Umbilical cord (tissue), 1 donor: ENCODE measurements at regions not wholly inside any gene's neighbourhood (a gene's known extent, or its start where the extent isn't known, plus 50 kb on each side); places are given as distances from the start of the nearest gene placed in this dataset.
A peak's percentile ranks its signal among the peaks of the same experiment; 100 is the strongest.
"Not testable (repeated sequence)": the region's sequence is repeated elsewhere in the genome, so short reads cannot be mapped to it uniquely, and the experiment has no call there.

Source experiments
- DNase-seq: peaks from one replicate; pipeline ENCODE4 v3.0.0-alpha.2; 2015; ENCODE audit warnings: low spot score

DNA sequence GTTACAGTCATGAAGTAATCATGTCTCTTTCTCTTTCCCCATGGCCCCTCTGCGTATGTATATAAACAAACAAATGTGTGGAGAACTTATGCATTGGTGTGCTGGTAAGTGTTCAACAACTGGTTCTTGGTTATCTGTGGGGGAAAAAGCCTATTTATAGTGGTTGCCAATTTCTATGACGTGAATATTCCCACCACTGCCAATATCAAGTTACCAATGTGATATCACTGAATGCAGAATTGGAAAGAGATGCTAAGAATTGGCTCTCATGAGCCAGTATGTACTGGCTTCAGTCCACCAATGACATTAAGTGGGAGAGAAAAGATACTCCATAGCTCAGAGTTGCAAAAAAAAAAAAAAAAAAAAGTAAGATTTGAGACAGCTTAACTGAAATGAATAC is 399.7 kb downstream of the REEP3 start:
- no peak for DNase-seq

DNA sequence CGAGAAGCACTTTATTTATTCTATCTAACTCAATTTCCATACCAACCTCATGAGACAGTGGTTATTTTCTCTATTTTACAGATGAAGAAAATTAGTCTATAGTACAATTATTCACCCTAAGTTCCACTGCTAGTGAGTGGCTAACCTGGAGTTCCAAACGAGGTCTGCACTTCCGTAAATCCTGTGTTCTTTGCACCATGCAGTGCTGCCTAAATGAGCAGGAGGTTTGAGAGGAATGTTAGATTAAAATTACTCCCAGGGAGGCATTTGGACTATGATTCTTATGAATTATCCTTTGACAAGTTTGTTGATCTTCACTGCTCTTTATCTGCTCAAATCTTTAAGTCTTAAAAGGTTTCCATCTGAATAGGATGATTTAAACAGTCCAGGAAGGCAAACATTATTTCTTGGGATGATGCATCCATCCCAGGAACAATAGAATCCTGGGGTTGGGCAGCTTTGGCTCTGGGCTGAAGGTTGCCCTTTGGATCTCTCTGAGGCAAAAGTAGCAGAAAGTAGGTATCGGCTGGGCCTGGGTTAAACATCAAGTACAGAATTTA is 400.8 kb downstream of the REEP3 start:
- no peak for DNase-seq

- no peak for DNase-seq
Measured at GRCh38 chr10:63922468-63923284, 401.5 kb downstream of the REEP3 start.

DNA sequence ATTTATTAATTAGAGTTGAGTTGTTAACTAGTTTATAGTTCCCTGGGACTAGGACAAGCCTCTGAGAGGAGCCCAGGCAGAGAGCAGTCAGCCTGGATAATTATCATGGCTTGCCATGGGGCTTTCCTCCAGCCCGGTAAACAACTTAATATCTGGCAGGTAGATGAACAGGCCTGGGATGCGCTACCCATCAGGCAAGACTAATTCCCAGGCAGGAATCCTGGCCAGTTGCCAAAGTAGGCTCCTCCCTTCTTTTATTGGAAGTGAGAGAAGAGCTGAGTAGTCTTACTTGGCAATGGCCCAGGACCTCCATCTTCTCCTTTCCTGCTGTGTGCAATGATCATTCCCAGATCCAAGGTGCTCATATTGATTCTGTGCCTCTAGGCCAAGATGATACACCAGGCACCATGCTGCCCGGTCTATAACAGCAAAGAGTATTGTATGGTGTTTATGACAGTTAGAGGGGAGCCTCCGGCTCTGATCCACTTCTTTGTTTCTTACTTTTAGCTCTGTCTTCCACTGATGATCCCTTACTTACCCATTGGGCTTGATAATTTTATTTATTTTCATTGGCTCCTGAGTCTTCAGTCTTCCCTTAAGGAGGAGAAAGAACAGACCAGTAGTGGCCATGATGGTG is 408.7 kb downstream of the REEP3 start:
- DNase-seq, result no peak

- no peak for DNase-seq
Measured at GRCh38 chr10:63930584-63930983, 409.4 kb downstream of the REEP3 start.

DNA sequence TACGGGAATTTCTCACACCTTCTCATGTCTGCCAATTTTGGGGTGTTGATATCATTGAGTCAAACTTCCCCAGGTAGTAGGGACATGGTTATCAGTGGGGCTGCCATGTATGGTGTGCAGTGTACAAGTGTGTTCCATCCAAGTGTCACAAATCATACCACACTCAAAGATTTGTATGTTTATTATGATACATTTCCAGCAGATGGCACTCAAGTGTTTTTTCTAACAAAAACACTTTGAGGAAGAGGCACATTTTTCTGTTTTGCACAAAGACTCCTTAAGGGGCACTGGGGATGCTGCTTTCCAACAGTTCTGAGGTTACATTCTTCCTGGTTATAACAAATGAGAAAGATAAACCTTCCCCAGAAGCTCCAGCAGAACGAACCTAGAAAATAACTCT is 414.5 kb downstream of the REEP3 start:
- DNase-seq, result no peak

- peak; percentile 31 for DNase-seq
Measured at GRCh38 chr10:63940277-63940922, 419.2 kb downstream of the REEP3 start.

DNA sequence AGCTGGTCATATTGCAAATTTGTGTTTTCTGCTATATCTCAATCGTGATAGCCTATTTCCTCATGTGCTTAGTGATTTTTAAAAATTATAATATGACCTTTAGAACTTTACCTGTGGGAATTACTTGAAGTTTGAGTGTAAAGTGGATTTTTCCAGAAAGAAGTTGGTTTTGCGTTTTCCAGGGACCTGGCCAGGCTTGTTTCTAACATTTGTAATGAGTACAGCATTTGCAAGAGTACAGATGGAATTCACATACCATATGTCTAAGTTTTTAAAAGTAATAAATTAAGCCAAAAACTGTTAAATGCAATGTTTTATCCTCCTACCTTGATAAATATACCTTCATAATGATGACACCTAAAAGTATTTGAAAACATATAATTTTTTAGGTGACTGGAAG is 443.2 kb downstream of the REEP3 start:
- no peak for DNase-seq

- no peak for DNase-seq
Measured at GRCh38 chr10:63965846-63966245, 444.6 kb downstream of the REEP3 start.

- DNase-seq, result no peak
Measured at GRCh38 chr10:63972949-63973827, 452.0 kb downstream of the REEP3 start.

DNA sequence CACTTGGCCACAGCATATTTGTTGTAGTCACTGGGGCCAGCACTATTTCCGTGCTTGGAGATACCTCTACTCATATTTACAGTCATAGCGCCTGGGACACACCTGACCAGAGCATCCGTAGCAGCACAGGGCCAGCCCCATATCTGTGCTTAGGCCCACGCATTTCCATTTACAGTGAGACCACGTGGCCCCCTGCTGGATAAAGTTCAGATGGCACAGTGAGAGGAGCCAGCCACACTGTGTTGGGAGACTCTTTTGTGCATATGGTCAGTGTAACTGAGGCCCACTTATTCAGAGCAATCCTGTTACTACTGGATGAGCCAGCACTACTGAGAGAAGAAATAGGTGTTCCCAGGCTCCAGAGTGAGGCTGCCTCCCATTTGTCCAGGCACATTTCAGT is 455.3 kb downstream of the REEP3 start:
- DNase-seq, result peak; percentile 46

DNA sequence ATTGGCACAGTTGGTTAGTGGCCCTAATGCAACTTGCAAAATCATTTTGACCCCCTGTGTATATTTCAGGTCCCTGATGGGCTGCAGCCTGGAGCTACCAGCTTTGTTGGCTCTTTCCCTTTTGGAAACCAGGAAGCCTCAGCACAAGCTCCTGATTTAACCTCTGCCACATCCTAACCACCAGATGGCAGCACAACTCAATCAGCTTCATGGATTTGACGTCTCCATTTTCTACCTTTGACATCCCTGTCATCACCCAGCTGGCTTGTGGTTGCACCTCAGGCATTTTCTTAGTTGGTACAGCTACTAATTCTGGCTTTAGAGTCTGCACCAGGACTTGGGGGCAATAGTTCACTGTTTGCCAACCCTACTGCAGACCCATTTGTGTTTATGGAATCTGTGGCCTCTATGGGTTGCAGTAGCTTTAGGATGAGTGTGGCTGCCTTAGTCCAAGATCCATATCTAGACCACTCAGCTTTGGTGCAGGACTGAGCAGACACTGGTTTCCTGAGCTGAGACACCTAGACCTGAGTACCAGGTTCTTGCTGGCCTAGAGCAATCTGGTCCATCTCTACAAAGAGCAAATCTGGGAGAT is 456.2 kb downstream of the REEP3 start:
- peak; percentile 26 for DNase-seq

- DNase-seq, result not testable (repeated sequence)
Measured at GRCh38 chr10:63980870-63981269, 459.7 kb downstream of the REEP3 start.

- DNase-seq, result not testable (repeated sequence)
Measured at GRCh38 chr10:63984061-63984460, 462.9 kb downstream of the REEP3 start.

- no peak for DNase-seq
Measured at GRCh38 chr10:63986536-63986935, 465.3 kb downstream of the REEP3 start.

- DNase-seq, result no peak
Measured at GRCh38 chr10:63987212-63987611, 466.0 kb downstream of the REEP3 start.

DNA sequence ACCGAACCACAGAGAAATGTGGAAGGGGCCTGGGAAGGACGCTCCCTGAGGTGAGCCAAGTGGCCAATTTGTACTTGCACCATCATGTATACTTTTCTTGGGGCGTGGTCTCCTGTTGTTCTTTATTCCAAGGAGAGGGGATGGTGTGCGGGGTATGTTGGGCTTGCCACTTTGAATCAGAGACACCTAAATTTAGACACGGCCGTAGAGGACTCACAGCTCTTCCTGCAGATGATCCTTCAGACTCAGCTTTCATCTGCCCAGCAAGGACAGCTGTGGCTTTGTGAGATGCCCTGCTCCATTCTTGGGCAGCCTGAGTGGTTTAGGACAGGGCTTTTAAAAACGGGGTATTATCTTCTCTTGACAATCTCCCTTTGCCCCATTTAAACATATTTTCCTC is 473.2 kb downstream of the REEP3 start:
- DNase-seq, result no peak

GRCh38 chr10:64007157-64007556 is 486.0 kb downstream of the REEP3 start:
- DNase-seq, result no peak

GRCh38 chr10:64010711-64011110 is 489.5 kb downstream of the REEP3 start:
- no peak for DNase-seq

GRCh38 chr10:64011912-64012714 is 490.9 kb downstream of the REEP3 start:
- peak; percentile 5 for DNase-seq
